NCI-H1436 treated with DMSO at 0.1 percent for 48 hours (cell line): ENCODE measurements at regions not wholly inside any gene's neighbourhood (a gene's known extent, or its start where the extent isn't known, plus 50 kb on each side); places are given as distances from the start of the nearest gene placed in this dataset.
A peak's percentile ranks its signal among the peaks of the same experiment; 100 is the strongest.

Source experiments
- DNase-seq: peaks from one replicate; lab custom pipeline; 2025; lab: John Stamatoyannopoulos, UW

DNA sequence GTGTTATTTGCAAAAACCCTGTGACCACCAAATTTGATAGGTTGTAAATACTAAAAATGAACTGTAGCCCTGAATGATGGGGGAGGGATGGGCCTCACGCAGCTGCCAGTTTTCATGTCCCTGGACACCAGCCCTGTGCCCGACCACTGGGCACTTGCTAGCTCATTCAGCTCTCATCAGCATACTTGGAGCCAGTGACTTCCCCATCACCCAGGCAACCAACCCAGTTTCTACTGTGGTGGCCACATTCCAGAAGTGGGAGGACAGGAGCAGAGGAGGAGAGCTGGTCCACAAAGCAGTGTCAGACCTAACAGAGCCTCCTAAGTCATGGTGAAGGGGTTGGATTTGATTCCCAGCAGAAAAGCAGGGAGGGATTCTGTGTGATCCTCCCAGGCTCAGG, 128.2 kb downstream of the CPEB2 start:
- DNase-seq: no peak

DNA sequence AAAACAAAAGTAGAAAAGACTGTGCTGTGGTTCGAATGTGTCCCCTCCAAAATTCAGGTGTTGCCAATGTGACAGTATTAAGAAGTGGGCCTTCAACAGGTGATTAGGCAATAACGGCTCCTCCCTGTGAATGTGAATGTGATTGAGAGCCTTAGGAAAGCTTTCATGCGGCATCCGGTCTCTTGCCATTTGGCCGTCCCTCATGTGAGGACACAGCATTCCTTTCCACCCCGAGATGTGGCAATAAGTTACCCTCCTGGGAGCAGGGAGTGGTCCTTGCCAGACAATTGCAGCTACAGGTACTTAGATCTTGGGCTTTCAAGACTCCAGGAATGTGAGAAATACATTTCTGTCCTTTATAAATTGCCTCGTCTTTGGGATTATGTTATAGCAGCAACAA, 129.3 kb downstream of the CPEB2 start:
- no peak for DNase-seq

DNA sequence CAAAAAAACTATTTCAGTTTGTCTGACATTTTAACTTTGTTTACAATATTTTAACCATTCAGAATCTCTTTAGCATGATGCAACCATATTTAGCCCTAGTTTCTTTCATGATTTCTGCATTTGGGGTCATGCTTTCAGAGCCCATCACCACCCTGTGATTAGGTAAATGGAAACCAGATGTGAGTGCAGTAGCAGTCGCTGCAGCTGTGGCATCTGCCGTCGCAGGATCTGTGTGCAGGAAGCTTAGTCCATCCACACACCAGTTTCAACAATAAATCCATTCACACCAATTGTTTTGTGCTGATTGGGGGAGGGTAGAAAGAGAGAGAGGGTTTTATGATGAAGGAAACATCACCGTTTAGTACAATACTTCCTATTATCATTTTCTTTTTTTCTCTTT, 130.5 kb downstream of the CPEB2 start:
- DNase-seq: no peak

DNA sequence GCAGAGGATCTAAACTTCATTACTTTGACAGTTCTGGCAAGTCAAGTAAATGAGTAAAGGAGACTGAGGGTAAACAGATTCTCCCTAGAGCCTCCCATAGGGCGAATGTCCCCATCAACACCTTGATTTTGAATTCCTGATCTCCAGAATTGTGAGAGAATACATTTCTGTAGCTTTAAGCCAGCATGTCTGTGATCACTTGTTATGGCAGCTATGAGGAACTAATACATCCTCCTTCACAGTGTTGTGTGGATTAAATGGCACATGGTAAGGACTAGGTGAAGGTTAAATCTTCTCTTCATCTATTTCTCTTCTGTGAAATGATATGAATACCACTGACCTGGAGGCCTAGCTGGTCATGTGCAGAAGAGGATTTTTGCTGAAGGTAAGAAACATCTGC, 137.3 kb downstream of the CPEB2 start:
- no peak for DNase-seq

DNA sequence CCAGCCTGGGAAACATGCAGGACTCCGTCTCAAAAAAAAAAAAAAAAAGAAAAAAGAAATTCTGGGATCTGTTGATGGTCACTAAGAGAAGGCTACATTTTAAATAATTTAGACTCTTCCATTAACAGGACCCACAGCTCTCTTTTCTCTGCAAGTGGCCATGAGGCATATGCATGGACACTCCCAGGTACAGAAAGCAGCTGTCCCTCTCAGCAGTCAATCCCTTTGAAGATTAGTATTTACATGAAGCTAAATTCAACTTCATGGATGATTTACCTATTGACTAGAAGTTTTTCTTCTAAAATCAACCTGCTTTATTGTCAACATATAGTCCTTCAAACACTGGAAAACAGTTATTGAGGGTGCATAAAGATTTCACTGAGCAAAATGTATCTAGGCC, 139.9 kb downstream of the CPEB2 start:
- no peak for DNase-seq

DNA sequence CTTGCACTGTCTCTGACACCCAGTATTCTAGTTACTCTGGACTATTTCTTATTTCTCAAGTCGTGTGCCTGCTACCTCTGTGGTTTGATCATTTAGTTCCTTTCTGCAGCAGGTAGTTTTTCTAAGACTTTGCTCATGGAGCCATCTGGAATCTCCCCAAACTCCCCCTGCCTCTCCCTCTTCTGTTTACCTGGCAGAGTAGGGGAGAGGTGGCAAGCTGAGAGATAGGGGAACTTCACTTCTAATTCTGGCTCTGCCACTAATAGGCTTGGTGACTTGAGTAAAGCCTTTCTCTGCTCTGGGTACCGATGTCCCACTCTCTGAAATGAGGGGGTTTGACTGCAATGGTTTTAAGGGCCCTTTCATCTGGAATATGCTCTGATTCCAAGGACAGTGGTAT, 141.3 kb downstream of the CPEB2 start:
- no peak for DNase-seq

DNA sequence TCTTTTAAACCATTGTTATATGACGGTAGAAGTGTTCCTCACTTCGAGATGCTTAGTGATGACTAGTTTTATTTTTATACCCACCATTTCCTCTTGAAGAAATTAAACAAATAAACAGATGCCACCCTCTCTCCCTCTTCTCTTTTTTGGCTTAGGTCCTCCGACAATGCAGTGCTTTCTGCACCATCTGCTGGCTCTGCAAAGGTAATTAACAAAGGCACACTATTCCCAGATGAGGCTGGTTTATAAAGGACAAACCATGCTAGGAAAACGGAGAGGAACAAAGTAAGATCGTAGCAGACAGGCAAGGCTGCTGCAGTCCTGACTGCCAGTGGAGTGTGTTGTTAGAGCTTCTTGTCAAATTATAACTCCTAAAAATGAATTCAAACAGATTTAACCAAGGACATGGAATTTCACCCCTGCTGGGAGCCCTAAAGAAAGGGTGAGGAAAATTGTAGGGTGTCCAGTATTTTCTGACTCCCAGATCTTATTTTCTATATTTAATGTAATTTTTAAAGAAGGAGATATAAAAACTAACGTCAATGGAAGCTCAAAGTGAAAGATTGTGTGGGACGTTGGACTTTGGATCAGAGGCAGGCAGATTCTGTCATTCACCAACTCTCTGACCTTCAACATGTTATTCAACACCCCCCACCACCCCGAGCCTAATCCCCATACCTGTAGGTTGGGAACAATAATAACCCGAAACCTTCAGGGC, 142.1 kb downstream of the CPEB2 start:
- no peak for DNase-seq

DNA sequence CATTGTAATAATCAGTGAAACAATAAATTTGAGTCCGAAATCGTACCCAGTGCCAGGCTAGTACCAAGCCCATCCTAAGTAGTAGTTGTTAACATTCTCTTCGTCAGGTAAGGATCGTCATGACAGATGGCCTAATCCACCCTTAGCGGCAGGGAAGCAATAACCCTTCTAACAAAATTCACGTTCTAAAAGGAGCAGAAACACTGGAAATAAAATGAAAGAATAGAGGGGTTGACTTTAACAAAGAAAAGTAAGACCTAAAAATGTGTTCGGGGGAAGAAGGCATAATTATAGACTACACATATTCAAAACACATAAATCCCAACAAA, 142.7 kb downstream of the CPEB2 start:
- no peak for DNase-seq

DNA sequence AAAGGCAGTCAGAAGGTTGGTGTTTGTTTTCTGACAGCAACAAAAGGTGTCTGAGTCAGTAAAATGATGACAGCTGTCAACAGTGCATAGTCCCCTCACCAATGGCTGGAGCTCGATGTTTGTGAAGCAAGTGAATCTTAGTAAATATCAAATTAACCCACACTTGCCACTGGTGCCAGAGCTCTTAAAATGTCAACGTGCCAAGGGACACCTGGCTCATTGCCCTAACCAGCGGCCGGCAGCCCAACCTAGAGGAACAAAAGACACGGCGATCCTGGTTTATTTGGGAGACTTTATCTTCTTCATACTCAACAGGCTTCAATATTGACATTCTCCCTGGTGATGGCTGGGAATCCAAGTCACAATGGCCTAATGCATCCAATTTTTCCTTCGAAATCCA, 143.4 kb downstream of the CPEB2 start:
- no peak for DNase-seq

DNA sequence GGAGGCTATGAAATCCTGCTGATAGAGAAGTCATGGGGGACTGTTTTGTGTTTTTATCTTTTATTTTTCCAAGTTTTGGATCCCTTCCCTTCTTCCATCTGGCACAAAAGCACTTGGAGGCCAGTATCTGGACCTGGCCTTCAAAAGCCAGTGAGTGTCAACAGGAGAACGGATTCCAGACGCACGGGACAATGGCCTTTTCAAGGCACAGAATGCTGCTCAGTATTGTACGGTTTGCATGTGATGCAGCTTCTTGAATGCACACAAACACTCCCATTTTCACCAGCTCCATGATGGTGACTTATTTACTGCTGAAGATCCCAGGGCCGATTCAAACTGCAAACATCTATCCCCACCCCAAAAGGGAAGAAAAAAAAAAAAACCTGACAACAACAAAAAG, 145.4 kb downstream of the CPEB2 start:
- no peak for DNase-seq

DNA sequence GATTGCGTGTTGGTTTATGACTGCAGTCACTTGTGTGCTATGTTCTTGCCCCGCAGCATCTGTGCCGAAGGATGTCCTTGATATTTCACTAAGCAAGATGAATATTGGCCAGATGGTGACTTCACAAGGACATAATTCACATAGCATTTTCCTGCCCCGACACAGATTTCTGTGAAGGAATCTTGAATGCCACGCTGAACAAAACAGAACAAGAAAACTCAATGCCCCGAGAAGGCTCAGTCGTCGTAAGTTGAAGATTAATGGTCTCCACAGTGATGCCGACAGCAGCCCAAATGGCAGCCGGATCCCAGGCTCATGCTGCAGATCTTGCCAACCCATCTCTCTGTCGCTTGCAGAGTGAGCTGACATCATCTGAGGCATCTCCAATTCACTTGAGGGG, 145.9 kb downstream of the CPEB2 start:
- peak; percentile 6 for DNase-seq

DNA sequence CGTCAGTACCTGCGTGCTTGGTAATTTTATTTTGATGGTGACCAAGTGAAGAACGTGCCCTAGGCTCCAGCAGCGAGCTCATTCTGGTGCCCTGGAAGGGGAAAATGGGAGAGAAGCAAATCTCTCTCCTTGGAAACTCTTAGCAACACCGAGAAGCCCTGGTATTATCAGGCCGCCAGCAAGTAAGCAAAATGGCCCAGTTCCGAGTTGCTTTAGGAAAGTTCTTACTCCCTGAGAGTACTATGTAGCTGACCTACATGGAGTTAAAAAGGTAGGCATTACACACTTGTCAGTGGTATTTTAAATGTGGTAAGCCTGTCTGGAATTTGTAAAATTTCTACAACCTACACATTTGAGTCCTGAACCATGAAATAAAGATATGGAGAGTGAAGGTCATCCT, 146.4 kb downstream of the CPEB2 start:
- no peak for DNase-seq

DNA sequence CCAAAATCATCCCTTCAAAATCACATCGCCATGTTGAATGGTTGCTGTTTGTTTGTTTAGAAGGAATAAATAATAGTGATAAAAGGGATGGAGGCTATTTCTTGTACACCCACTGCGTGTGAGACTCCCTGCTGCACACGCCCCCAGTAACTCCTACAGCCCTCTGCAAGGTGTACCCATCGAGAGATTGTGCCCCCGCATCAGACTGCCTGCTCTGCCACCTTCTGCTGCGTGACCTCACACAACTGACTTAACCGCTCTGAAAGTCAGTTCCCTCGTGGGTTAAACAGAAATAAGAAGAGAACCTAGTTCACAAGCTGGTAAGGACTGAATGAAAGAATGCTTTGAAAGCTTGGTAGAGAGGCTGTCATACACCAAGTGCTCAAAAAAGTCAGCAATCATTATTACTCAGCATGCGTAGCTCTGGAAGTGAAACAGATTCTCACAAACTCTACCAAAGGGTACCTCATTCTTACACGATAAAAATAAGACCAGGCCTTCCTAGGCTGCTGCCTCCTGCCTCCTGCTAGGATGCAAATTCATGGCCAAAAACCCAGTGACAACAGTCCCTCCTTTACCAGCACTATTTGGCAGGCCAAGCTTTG, 147.1 kb downstream of the CPEB2 start:
- no peak for DNase-seq

DNA sequence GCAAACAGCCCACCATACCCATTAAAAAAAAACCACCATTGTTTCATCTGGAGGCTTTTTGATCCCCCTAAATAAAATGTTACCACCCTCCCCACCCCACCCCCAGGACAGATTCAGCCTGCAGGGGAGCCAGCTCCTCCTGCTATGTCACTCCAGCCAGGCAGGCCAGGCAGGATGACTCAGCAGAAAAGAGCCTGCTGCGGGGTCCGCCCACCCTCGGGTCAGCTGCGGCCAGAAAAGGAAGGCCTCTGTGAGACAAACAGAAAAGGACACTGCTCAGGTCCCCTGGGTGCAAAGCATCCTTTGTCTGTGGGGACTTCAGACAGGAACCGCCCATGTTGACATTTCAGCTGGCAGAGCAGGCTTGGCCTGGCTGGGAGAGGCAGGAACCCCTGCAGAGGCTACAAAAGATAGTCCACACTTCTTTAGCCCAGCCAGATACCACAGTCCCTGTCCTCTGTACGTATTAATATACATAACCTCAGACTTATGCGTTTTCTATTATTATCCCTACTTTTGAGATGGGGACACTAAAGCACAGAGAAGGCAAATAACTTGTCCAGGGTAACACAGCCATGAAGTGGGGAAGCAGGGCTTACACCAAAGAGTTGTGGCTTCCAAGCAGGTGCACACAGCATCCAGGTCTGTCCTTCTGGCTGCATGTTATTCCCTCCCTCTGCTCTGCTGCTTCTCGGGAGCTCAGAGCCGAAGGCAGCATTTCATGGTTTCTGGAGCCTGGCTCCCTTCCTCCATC, 147.7 kb downstream of the CPEB2 start:
- DNase-seq: no peak

DNA sequence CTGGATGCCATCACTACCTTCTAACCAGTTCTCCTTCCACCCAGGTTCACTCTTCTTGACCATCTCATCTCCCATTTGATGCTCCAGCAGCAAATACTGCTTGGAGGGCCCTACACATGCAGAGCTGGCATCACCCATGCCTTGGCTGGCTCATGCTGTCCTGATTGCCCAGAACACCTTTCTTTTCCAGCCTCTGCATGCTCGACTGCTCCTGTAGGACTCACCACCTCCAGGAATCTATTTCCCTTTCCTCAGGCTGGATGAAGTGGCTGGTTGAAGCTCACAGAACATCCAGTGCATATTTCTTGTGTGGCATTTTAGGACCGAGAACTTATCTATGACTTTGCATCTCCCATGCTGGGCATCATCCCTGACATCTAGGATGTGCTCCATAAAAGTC, 148.3 kb downstream of the CPEB2 start:
- no peak for DNase-seq

DNA sequence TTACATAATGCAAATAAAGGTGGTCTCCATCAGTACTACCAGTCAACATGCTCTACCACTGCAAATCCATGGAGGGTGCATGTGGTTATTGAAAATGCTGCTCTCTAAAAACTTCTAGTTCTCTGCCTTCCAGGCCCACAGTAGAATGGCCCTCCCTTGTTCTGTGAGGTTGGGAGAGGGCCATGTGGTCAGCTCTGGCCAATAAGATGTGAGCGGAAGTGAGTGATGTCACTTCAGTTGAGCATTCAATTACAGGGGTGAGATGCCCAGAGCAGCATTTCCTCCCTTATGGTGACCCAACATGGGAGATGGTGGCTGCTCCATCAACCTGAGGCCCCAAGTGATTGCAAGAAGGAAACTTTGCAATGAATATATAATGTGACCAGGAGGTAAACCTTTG, 148.8 kb downstream of the CPEB2 start:
- no peak for DNase-seq

DNA sequence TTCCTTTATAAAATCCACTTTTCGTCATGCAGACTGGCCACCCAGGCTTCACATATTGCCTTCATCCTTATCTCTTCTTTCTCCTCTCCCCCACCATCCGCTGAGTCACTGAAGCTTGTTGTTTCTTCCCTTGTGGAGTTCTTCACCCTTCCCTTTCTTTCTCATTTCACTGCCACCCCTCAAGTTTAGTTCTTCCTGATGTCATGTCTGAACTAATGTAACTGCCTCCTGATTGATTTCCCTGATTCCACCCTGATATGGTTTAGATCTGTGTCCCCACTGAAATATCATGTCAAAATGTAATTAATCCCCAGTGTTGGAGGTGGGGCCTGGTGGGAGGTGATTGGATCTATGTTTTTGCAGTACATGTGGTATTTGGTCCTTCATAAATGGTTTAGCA, 151.4 kb downstream of the CPEB2 start:
- no peak for DNase-seq

DNA sequence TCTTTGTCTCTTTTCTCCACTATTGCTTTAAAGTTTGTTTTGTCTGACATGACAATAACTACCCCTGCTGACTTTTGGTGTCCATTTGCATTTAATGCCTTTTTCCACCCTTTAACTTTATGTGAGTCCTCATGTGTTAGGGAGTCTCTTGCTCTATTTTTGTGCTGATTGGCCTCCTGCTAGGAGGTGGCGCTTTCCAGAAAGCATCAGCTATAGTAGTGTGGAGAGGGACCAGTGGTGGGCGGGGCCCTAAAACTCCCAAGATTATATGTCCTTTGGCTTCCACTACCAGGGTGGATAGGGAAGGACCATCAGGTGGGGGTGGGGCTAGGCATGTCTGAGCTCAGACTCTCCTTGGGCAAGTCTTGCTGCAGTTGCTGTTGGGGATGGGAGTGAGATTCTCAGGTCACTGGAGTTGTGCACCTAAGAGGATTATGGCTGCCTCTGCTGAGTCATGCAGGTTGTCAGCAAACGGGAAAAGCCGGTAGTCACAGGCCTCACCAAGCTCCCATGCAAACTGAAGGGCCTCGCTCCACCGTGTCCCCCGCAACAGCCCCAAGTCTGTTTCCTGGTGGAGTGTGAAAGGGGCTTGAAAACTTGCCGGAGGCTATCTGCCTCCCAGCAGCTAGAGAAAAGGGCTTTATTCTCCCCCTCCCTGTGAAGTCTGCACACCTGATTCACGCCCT, 156.3 kb downstream of the CPEB2 start:
- DNase-seq: no peak

DNA sequence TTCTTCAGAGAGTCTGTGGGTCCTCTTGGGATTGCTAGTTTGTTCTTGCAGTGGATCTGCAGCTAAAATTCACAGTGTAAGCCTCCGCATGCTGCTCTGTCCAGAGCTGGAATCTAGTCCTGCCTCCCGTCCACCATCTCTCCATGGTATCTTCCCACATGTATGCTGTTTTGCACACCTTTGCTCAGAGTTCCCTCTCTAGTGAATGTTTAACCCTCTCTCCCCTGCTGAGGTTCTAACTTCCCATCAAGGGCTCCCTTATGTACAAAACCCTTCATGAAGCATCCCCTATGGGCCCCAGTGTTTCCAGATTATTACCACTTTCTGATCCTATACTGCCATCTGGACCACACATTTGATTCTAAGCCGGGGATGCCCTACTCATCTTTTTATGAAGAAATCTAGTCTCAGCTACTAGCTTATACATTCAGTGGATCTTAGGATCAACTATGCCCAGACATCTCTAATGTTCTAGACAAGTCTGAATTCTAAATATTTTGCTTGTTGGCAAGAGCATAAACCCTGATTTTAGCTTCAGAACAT, 157.3 kb downstream of the CPEB2 start:
- no peak for DNase-seq

DNA sequence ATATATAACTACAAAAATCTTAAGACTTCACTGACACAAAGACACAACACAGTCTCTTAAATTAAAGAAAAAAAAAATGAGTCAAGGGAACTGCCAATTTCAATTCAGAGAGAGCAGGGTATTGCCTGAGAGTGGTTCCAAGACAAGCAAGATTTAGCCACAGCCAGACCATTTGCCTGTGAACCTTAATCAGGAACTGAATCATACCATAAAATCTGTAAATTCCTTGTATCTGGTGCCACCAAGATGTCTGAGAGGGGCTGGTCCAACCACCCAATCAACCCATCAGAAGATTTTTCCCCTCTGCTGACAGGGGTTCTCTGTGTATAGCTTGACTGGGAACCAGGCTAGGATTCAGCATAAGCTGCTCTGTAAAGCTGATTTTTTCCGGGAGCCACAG, 159.2 kb downstream of the CPEB2 start:
- DNase-seq: no peak

DNA sequence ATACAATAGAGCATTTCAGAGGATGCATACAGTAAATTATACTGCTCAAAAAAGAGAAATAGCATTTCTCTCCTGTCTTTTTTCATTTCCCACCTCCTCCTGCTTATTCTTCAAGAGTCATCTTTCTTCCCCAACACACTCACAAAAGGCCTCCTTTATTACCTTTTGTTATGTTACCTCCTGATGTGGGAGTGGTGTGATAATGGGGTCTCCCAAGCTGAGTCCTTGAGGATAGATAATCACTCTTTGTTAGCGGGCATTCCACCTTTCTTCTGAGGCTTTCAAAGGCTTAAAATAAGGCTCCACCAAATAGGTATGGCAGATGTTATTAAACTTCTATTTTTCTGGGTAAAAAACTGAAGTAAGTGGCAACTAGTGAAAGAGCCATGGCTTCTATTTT, 159.8 kb downstream of the CPEB2 start:
- DNase-seq: no peak

DNA sequence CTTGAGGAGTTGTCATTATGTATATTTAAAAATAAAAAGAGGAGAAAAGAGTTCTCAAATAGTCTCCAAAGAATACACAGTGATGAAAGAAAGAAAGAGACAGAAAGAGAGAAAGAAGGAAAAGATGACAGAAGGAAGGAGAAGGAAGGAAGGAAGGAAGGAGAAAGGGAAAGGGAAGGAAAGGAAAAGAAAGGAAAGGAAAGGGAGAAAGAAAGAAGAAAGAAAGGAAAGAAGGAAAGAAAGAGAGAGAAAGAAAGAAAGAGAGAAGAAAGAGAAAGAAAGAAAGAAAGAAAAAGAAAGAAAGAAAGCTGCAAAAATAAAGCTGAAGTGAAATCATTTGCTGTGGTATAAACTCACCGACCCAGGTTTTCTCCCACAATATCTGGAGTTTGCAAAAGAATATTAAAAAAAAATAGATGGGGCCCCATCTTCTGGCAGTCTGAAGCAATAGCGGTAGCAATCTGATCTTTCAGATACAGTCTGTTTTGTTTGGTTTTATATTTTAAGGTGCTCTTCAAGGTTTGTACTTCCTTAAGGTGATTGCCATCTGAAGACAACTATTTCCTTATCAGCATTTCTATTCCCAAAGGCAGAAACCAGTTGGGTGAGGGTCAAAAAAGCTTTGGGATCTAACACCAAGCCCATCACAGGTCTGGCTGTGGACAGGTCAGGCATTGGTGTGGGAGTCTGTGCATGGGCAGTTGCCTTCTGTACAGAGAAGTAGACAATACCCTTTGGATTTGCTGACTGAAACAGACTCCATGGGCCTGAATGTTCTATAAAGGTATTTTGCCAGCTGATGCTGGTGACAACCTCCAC, 160.4 kb downstream of the CPEB2 start:
- DNase-seq: no peak
